Activated CD4-positive, CD25-positive, alpha-beta regulatory T cell (primary cell): ENCODE measurements at regions not wholly inside any gene's neighbourhood (a gene's known extent, or its start where the extent isn't known, plus 50 kb on each side); places are given as distances from the start of the nearest gene placed in this dataset.

Experiments used
- DNase-seq, 4 experiments: peaks; one replicate each; lab custom pipeline; 2025; lab: John Stamatoyannopoulos, UW

DNA sequence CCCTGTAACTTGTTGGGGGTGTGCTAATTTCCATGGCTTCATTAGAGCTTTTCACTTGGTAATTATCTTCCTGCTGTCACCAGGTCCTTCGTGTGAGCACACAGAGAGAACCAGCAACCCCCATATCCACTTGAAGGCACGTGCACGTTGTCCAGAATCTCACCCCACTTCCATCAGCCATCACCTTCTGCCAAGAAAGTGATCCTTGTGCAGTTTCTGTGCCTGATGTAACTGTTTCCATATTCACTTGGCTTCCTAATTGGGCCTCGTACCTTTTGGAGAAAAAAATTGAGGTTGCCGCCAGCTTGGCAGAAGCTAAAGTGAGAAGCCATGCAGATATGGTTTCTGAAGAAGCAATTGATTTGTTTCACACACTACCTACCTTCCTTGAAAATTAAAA is 153.7 kb upstream of the TSHZ2 start:
- no peak for DNase-seq

DNA sequence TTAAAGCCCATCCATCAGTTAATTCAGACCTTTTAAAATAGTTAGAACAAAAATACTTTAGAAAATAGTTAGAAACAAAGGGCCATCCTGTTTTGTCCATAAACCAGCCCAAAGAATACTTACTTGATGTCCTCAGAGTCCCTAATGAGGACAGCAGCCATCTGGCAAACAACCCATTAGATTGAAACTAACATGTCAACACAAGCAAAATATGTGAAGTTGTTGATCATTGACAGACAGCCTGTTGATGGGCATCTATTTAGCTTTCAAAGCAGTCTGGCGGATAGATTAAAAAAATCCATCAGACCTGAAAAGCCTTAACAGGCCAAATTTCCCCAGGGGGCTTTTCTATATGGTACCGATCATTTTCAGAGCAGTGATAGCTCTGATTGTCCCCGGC is 154.2 kb upstream of the TSHZ2 start:
- DNase-seq, result no peak

DNA sequence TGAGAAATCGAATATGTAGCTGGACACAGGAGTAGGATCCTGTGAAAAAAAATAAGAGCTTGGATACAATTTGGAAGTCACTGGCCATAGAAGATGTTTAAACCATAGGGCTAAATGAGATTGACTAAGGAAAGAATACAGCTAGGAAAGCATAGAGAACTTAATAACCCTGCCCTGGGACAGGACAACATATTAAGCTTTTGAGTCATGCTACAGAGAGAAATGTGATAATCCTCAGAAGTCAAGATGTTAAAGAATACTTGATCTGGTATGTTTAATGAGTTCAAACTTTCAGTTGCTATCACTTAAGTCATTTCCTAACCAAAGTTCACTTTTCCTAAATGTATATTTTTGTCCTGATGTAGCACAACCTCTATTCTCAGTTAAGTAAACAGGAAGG is 154.6 kb upstream of the TSHZ2 start:
- DNase-seq, result no peak

DNA sequence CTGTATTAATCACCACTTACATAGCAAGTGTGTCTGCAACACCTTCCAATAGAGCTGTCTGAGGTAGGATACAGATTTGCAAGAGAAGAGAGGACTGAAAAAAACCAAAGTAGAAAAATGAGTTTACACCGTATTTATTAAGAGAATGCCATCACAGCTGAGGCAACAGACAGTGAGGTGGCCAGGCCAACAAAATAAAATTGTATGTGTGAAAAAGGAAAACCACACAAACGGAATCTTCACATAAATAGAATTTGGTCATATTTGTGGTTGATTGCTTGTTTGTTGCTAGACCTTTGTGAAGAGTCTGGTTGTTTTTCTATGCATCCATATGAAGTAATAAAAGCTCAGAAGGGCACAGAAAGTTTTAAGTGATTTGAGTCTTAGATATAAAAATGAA is 157.8 kb upstream of the TSHZ2 start:
- no peak for DNase-seq

DNA sequence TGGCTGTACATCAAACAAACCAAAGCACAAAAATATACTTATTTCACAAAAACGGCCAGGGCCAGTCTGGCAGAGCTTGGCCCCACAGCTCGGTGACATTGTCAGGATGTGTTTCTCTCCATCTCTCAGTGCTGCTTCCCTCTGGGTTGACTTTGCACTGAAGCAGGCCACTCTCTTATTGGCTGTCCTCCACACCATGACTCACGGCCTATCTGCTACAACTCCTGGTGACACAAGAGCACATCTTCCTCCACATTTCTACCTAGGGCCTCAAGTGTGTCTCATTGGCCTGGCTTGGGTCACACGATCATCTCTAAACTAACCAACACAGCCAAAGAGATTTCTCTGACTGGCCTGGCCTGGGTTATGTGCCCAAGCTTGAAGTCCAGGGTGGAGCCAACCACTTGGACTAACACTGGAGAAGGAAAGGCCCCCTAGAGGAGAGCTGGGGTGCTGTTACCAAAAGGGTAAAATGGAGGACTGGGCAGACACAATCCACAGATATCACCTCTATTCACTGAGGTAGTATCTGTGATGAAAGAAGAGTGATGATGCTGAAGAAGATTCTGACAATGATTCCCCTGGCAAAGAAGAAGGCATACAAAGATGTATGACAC is 159.8 kb upstream of the TSHZ2 start:
- no peak for DNase-seq

DNA sequence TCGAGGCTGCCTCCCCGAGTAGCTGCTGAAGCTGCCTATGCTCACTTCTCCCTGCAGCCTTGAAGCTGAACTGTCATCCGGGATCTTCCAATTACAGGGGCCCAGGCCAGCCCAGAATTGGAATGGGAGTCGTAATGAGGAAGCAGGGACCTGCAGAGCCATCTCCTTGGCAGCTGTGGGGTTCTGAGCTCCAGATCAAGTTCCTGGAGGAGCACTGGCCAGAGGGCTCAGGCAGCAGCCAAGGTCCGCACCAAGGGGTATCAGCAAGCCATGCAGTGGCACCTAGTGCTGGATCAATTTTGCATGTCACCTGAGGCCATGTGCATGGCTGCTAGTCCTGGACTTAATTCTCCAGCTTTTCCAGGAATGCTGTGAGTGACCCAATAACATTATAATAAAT is 163.2 kb upstream of the TSHZ2 start:
- DNase-seq, result no peak

DNA sequence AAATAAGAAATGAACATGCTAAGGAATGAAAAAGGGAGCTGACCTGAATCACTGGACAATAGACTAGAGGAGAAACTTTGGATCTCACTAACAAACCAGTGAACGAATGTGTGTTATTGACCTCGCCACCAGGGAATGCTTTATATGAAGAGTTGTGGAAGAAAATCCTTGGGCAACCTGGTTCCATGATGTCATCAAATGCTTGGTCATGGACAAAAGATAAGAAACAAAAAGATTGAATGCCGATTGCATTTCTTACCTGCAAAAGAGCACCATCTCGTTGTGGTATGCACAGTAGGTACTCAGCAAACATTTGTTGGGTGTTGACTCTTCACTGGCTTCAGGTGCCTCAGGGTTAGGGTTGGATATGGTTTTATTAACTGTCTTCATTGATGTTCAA is 165.2 kb upstream of the TSHZ2 start:
- no peak for DNase-seq

DNA sequence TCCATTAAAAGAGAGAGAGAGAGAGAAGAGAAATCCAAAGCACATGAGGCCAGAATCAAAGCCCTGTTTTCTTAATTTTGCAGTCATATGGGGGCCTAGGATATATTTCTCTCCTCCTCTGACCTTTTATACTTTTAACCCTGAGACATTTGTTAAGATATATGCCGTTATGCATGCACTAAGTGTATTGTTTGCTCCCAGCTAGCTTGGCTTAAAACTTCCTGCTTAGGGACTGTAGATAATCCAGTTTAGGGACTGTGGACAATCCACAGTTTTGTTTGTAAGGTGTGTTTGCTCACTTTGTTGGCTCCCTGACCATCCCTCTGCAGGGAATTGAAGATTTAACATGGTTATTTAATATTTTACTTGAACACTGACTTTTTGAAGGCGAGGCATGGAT is 166.3 kb upstream of the TSHZ2 start:
- DNase-seq, result no peak

DNA sequence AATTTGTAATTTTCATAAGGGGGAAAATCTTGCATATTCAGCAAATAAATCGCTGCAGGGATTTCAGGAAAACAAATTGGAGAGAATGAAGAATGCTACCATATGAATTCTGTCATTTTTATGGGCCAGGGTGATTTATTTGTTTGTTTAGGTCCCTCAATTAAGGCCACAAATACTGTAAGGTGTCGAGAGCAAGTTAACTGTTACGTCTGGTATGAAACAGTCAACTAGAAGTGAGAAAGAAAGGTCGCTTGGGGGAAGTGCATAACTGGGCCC is 166.9 kb upstream of the TSHZ2 start:
- no peak for DNase-seq

DNA sequence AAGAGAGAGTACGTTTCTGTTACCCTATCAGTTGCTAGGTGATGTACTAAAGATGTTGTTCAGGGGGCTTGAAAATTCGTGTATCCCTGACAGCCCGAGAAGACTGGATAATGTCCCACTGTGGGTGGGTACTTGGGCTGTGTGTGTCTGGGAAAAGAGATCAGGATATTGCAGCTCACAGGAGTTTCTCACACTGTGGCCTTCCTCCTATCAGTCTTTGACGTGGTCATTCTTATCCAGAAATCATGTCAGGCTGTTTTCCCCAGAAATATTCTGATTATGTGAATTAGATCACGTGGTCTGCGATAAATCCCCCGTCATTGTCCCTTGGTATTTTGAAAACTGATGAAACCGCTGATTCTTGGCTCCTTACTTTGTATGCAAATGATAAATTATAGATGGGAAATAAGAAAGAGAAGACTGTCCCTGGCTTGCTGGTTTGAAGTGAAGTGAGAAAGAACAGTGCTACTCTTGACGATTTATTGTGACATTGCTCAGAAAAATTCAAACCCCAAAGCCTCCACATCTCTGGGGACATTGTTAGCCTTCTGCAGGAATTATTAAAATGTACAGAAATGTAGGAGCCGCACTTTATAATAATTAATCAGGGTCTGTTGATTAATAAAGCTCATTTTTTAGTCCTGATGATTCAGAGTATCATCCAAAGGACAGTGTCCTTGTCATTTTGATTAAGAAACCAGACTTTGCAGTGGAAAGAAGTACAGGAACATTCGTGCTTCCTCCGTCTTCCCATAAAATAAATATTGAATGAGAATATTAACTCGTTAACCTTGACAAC is 167.5 kb upstream of the TSHZ2 start:
- DNase-seq, result no peak

DNA sequence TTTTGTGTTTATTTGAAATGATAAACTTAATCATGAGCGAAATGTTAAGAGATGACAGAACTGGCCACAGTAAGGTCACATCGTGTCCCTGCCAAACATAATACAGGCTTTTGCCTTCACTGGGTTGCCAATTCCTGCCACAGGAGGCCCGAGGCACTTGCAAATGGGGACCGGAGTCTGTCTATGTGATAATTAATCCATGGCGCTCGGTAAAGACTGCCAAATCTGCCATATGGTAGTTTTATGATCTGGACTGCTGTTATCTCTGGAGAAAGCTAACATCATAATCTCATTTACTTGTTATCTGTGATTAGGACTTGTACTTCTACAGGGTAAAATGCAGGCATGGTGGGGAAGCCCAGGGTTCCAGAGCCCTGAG is 170.5 kb upstream of the TSHZ2 start:
- DNase-seq, result no peak

DNA sequence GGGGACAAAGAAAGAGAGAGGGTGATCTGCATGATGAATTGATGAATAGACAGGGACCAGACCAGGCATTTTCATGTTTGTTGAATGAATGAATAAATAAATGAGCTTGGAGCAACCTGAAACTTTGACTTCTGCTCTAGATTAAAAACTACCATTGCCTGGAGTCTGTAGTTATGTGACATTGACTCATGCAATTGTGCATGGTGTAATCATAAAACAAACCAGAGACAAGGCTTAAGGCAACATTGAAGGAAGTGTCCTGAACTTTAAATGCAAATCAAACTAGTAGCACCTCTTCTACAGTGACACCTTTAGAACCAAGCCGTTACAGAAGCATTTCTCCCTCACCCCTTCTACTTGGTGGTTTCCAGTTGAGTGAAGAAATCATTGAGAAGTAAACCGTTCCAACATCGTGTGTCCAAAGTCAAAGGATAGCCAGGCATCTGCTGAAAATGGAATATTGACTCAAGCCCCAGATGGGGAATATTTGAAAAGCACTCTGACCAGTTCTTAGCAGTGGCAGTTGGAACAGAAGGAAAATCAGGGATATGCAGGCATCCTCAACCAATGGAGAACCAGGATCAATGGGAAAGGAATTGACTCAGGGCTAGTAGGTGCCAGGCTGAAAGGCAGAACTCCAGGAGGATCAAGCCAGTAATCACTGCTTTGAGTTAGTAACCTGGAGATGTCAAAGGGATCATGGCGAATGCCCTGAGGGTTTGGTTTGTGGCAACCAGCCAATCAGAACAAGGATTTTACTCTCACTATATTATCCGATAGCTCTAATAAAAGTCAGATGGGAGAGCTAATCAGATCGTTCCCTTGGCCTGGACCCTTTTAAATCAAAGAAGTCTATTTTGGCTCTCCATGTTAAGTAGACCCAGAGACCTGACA is 171.2 kb upstream of the TSHZ2 start:
- no peak for DNase-seq

DNA sequence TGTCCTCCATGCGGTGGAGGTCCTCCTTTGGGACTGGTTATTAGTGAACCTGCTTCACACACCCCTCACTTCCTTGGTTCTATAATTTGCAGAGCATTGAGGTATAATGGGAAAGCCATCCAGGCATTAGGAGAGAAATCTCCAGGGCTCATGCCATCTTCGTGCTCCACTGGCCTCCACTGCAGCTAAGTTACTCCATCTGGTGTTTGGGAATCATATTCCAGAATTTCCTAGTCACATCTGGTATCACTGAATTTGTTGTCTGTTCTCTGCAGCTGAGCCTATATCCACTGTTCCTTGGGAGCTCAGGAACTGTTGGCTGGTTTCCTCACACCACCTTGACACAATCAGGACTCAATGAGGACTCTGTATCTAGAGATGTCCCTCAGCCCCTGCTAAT is 173.0 kb upstream of the TSHZ2 start:
- DNase-seq, result no peak

DNA sequence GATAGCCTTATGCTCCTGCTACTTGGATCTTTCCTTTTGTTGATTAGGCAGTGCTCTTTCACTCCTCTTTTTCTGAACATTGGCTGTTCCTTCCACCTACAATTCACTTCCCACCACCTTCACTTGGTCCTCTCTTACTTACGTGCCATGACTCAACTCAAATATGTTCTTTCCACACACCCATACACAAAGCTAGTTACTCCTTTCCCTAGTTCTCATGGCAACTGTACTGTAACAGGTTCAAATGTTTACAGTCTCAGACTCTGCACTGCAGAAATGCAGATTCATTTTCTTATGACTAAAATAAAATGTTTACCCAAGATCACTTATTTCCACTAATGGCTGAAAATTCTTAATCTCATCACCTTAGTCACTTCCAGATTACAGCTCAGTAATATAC is 174.0 kb upstream of the TSHZ2 start:
- DNase-seq, result no peak

DNA sequence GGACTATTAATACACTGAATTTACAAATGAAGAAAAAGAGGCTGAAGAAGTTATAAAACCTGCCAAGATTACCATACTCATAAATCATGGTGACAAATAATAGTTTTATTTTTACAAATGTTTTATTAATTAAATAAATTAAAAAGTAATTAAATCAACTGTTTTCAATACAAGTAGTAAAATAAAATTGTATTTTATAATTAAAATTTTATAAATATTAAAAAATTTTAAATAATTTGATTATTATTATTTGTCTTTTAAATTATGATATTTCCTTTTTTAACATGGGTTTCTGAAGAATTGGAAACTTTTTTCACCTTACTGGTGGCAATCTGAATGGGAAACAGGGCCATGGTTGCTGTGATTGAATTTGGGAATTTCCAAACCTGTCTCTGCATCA is 177.3 kb upstream of the TSHZ2 start:
- DNase-seq, result no peak

DNA sequence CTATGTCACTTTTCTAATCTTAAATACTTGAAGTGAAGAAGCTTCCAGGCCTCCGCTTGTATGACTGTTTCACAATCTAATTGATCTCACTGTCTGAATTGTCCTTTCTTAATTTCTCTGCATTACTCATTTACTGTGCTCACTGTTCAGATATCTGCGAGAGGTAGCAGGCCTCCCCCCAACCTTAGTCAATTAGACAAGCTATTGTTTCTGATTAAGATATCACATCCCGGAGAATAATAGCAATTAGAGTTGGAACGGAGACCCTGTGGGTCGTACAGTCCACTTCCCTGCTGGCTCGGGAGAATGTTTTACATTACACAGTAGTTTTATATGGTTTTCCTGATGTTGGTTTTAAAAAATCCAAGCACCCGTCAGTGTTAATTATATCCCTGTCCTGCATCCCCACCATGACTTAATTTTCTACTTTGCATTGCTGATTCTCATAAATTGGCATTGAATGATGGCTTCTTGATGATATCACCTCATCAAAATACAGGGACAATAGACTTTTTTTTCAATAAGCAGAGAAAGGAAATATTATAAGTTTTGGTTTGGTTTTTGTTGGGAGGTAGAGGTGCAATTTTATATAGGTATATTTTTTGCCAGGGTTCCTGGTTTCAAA is 178.7 kb upstream of the TSHZ2 start:
- DNase-seq, result no peak

DNA sequence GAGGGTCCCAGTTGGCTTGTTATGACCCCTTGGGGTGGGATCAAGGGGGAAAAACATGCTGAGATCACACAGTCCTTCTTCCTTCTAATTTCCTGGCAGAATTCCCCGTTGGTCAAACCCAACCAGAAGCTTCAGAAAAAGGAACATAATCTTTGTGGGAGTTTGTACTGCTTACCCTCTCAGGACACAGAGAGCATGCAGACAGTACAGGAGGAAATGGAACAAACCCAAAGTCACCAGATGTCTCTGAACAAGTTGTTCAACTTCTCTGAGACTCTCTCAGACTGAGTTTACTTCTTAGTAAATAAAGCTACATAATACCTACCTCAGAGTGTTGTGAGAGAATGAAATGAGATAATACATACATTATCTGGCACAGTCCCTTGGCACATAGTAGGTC is 181.1 kb upstream of the TSHZ2 start:
- no peak for DNase-seq

DNA sequence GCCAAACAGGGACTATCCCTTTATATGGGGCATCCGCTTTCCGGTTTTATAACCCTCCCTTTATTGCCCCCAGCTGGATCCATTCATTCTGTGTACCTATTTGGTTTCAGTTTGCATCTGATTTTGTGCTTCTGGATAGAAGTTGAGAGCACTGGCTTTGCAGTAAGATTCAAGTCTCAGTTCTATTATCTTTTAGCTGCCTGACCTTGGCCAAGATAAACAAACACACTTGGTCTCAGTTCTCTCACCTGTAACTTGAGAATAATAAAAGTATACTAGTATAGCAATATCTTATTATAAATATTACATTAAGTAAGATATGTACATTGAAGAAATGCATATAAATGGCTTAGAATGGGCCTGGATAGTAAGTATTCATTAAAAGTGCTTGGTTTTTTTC is 182.4 kb upstream of the TSHZ2 start:
- no peak for DNase-seq

DNA sequence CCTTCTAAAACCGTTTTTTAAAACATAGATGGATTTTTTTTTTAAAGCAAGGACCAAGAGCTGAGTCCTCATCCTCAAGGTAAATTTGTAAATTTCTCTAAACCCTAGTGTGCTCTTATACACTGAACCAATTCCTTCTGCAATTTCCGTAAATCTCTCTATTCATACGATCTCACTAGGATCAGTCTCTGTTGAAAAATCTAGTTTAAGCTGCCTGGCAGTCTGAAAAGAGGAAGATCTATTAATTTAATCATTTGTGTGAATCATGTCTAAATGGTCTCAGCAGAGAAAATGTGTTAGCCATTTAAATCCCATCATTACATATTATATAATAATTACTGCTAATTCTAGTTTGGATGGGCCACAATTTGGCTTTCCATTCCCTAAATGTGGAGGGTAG is 184.2 kb upstream of the TSHZ2 start:
- no peak for DNase-seq

DNA sequence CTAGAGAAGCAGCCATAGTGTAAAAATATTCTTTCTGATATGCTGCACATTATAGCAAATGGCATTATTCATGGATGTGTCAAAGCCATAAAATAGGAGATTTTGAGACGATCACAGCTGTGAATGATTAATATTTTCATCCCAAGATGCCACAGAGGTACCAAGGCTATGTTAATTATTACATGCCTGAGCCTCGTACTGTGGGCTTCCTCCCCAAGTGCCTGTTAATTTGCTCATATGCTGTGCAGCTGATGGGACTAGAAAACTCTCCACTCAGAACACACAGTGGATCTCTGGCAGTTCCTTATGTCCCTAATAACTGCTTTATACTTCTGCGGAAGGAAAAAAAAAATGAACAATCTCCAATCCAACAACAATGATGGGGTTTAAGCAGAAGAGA is 184.9 kb upstream of the TSHZ2 start:
- no peak for DNase-seq

DNA sequence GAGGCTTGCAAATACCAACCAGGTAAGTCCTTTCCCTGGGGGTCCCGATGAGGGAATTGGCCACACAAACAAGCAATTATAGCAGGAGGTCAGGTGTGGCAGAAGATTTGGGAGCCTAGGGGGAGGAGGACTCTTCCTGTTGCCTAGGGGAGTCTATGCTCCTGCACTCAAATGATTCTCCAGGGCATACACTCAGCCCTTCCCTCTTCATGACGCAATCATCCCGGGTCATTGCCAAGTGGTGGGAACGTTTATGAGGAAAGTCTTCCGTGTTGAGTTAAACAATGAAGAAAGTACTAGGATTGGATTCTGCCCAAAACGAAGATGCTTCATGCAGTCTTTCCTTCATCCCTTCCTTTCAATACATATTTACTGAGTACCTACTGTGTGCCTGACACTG is 186.5 kb upstream of the TSHZ2 start:
- no peak for DNase-seq

DNA sequence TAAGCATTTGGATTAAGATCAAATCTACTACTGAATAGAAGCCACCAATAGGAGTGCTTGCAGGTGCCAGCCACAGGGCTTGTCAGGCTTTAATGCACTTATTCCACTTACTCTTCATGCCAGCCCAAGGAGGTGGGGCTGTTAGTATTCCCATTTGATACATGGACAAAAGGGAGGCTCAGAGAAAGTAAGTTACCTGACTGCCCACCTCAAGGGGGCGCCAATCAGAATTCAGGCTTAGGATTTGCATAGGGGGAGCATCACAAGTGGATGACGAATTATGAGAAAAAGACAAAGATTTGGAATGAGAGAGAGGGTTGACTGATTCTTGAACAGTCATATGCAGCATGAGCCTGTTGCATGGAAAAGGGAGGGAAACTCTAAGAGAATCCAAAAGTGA is 188.4 kb upstream of the TSHZ2 start:
- DNase-seq, result no peak

DNA sequence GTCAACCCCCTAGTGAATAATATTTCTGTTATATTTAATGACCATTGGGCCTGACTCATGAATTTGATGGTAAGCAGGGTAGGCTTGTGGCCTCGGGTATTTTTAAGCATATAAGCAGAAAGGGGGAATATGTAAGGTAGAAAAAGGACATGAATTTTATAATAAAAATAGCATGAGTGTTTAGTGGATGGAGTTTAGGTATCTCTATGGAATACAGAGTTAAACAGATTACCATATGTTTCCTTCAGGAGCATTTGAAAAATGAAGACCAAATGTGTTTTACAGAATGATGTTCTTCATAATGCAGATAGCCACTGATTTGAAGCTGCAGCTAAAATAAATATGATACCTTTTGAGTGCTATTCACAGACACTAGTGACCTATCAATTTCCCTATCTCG is 191.7 kb upstream of the TSHZ2 start:
- no peak for DNase-seq
